GM12878 (cell line): ENCODE measurements at regions not wholly inside any gene's neighbourhood (a gene's known extent, or its start where the extent isn't known, plus 50 kb on each side); places are given as distances from the start of the nearest gene placed in this dataset.

Source experiments
- ATAC-seq: fragments of 200-7000 bp; cut with Tn5 transposase; 3 replicates; pipeline ENCODE4 v1.9.1; 2020; ENCODE audit warnings: mild to moderate bottlenecking, moderate library complexity
- BruUV-seq: library from RNA; stranded (reverse); fragments of 400-500 nt; replicated peaks from 2 replicates; lab custom pipeline; 2021; lab: Mats Ljungman, UMichigan
- CTCF ChIA-PET: fragments of 300-600 bp; sonication (Branson Sonifier 250); formaldehyde crosslinking; extraction: SDS; loops from one replicate; lab custom pipeline; 2021; ENCODE audit warnings: inconsistent platforms; lab: Yijun Ruan, JAX
- POLR2A ChIA-PET: fragments of 350-600 bp; formaldehyde crosslinking; extraction: SDS; loops from one replicate; lab custom pipeline; 2021; ENCODE audit warnings: inconsistent platforms; lab: Charles Lee
- RAD21 ChIA-PET: fragments of 300-600 bp; sonication (Branson Sonifier 250); formaldehyde crosslinking; loops from one replicate; lab custom pipeline; 2023; ENCODE audit warnings: antibody characterized with exemption; ENCODE audit not compliant: unreplicated experiment; lab: Charles Lee
- SMC1A ChIA-PET: fragments of 300-600 bp; sonication (Branson Sonifier 250); formaldehyde crosslinking; loops from one replicate; lab custom pipeline; 2023; ENCODE audit not compliant: unreplicated experiment, uncharacterized antibody; lab: Charles Lee
- DNase-seq: peaks from one replicate; pipeline ENCODE4 v3.0.0-alpha.2; 2011; ENCODE audit warnings: low read depth, low spot score
- FAIRE-seq: peaks from 3 replicates; lab custom pipeline; 2011; peaks lifted over from hg19 to GRCh38; lab: Jason Lieb, UNC
- H2AFZ ChIP-seq: 2 replicates; pipeline ENCODE4 v1.6.0; 2011; ENCODE audit warnings: low read depth, low read length, control low read depth; ENCODE audit not compliant: control insufficient read depth
- H3K27ac ChIP-seq: 2 replicates; pipeline ENCODE4 v1.5.1; 2011; ENCODE audit warnings: control low read depth; ENCODE audit not compliant: control insufficient read depth, insufficient read depth
- H3K27me3 ChIP-seq, 2 experiments: replicated peaks in 1 of 2; 2 replicates each; pipeline versions ENCODE4 v1.6.0 to v1.6.1; 2011; ENCODE audit warnings: low read length in 1 of 2; ENCODE audit not compliant: control insufficient read depth in 2 of 2, insufficient read depth in 2 of 2
- H3K36me3 ChIP-seq, 2 experiments: 2 replicates each; pipeline ENCODE4 v1.5.1; 2011; ENCODE audit warnings: low read length in 1 of 2; ENCODE audit not compliant: control insufficient read depth in 2 of 2, insufficient read depth in 2 of 2
- H3K4me1 ChIP-seq: 2 replicates; pipeline ENCODE4 v1.6.1; 2011; ENCODE audit warnings: mild to moderate bottlenecking, low read length, moderate library complexity, mixed read lengths; ENCODE audit not compliant: control insufficient read depth, insufficient read depth
- H3K4me2 ChIP-seq: 2 replicates; pipeline ENCODE4 v1.6.0; 2011; ENCODE audit warnings: control low read depth; ENCODE audit not compliant: control insufficient read depth, insufficient read depth
- H3K4me3 ChIP-seq: fragments of 200-600 bp; sonication (generic); 2 replicates; pipeline ENCODE4 v1.5.1; 2016
- H3K79me2 ChIP-seq: 2 replicates; pipeline ENCODE4 v1.6.0; 2011; ENCODE audit warnings: low read length; ENCODE audit not compliant: control insufficient read depth, insufficient read depth
- H3K9ac ChIP-seq: 2 replicates; pipeline ENCODE4 v1.8.0; 2011; ENCODE audit warnings: low read length, control low read depth, mixed read lengths; ENCODE audit not compliant: control insufficient read depth, insufficient read depth
- H3K9me3 ChIP-seq: replicated peaks from 3 replicates; pipeline ENCODE4 v1.5.1; 2011; ENCODE audit warnings: mild to moderate bottlenecking, low read length; ENCODE audit not compliant: control insufficient read depth, insufficient read depth
- H4K20me1 ChIP-seq: 2 replicates; pipeline ENCODE4 v1.6.0; 2011; ENCODE audit not compliant: control insufficient read depth, insufficient read depth
- GATAD2B ChIP-seq: fragments of 450-650 bp; conservative IDR thresholded peaks from 2 replicates; pipeline ENCODE4 v1.6.1; 2017; ENCODE audit warnings: low read depth, mild to moderate bottlenecking, moderate library complexity
- LARP7 ChIP-seq: fragments of 450-650 bp; IDR thresholded peaks from 2 replicates; pipeline ENCODE4 v1.6.1; 2017; ENCODE audit warnings: mild to moderate bottlenecking
- MEF2B ChIP-seq: fragments of 450-650 bp; IDR thresholded peaks from 2 replicates; pipeline ENCODE4 v1.6.1; 2018; ENCODE audit warnings: mild to moderate bottlenecking, moderate library complexity; ENCODE audit not compliant: partially characterized antibody, poor library complexity, severe bottlenecking
- MYC ChIP-seq: IDR thresholded peaks from 2 replicates; pipeline ENCODE4 v1.6.1; 2011; ENCODE audit warnings: mild to moderate bottlenecking, low read length, moderate library complexity, inconsistent platforms; ENCODE audit not compliant: insufficient read depth, insufficient replicate concordance, insufficient read length, severe bottlenecking
- WGBS: methylation state at CpG from one replicate; pipeline ENCODE4 v1.1.6; 2016; ENCODE audit warnings: low lambda C conversion rate; ENCODE audit not compliant: insufficient replicate concordance, insufficient coverage; ENCODE audit errors: missing lambda C conversion rate; 5-methylcytosine and 5-hydroxymethylcytosine counted together
- in situ Hi-C: fragments of 300-500 bp; cut with MboI; formaldehyde crosslinking; loops from 9 replicates; pipeline ENCODE4 v1.14.3; 2018; ENCODE audit warnings: mixed read lengths
- intact Hi-C: fragments of 100-400 bp; cut with micrococcal nuclease; formaldehyde crosslinking; loops from one replicate; pipeline ENCODE4 v1.14.2; 2022; ENCODE audit not compliant: unreplicated experiment
- TF ChIP-seq, protein P1 (sequence below): IDR thresholded peaks from 2 replicates; pipeline ENCODE4 v1.6.1; 2011; ENCODE audit warnings: low read depth, mild to moderate bottlenecking, low read length, moderate library complexity, borderline replicate concordance; ENCODE audit errors: extremely low read depth
- TF ChIP-seq, protein P2 (sequence below): fragments of 450-650 bp; IDR thresholded peaks from 2 replicates; pipeline ENCODE4 v1.6.1; 2014; ENCODE audit warnings: mild to moderate bottlenecking
- TF ChIP-seq, protein P3 (sequence below): fragments of 450-650 bp; formaldehyde crosslinking; IDR thresholded peaks from 2 replicates; pipeline ENCODE4 v1.4.0; 2022; ENCODE audit warnings: mild to moderate bottlenecking, moderate library complexity
- TF ChIP-seq, protein P4 (sequence below): fragments of 450-650 bp; formaldehyde crosslinking; IDR thresholded peaks from 2 replicates; pipeline ENCODE4 v1.4.0; 2020; ENCODE audit warnings: mild to moderate bottlenecking, moderate library complexity

DNA sequence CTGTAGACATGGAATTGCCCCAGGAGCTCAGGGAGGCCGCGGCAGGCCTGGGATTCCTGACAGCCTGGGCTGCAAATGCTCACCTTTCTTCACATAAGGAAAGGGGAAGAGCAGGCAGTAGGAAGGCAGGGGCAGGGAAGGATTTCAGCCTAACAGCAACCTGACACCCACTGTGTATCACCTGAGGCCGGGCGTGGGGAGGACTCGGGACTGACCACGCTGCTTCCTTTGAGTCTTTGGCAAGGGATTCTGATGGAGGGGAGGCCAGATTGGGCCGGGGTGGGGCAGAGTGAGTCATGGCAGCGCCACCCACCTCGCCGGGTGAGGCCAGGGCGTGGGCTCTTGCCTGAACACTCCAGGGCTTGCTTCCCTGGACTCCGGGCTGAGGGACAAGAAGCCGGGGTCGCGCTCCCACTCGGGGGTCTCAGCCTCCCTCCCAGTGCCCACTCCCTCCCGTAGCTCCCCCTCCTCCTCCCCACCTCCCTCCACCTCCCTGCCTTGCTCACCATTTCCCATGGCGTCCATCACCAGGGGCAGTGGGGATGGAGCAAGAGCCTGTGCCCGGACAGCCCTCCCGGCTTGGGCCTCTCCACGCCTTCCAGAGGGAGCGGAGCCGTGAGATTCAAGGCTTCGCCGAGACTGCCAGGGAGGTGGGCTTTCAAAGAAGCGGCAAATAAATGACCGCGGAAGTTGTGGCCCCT lies 247.9 kb upstream of the RTL1 start:
- H3K4me3 ChIP-seq = no peak overlapping the region
- no peaks in the 10 kb centered on the region for H3K27me3 ChIP-seq
- no peaks in the 10 kb centered on the region for H4K20me1 ChIP-seq
- H3K4me2 ChIP-seq = no peak overlapping the region
- RAD21 ChIA-PET = no interaction called here
- H3K9ac ChIP-seq = no peak overlapping the region
- POLR2A ChIA-PET = no interaction called here
- SMC1A ChIA-PET = no interaction called here
- no peaks in the 10 kb centered on the region; the same call in 2 of the 3 replicates for H3K9me3 ChIP-seq
- no peak overlapping the region for H3K27ac ChIP-seq
- FAIRE-seq (no peak), DNase-seq (no peak), ATAC-seq (no peak)
- H3K36me3 ChIP-seq = no peaks in the 10 kb centered on the region
- BruUV-seq = no TSS peak
- no peaks in the 10 kb centered on the region for H3K79me2 ChIP-seq
- no peak overlapping the region for H2AFZ ChIP-seq
- H3K4me1 ChIP-seq = no peaks in the 10 kb centered on the region
- in situ Hi-C loops = no loop called here
- TF ChIP-seq MEF2B (no peak), LARP7 (no peak), GATAD2B (no peak)
- TF ChIP-seq, protein P1, sequence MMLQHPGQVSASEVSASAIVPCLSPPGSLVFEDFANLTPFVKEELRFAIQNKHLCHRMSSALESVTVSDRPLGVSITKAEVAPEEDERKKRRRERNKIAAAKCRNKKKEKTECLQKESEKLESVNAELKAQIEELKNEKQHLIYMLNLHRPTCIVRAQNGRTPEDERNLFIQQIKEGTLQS = no peak
- TF ChIP-seq, protein P2, sequence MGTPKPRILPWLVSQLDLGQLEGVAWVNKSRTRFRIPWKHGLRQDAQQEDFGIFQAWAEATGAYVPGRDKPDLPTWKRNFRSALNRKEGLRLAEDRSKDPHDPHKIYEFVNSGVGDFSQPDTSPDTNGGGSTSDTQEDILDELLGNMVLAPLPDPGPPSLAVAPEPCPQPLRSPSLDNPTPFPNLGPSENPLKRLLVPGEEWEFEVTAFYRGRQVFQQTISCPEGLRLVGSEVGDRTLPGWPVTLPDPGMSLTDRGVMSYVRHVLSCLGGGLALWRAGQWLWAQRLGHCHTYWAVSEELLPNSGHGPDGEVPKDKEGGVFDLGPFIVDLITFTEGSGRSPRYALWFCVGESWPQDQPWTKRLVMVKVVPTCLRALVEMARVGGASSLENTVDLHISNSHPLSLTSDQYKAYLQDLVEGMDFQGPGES = no peak
- intact Hi-C loops = no loop called here
- CTCF ChIA-PET = no interaction called here
- WGBS = 60% methylated on average over 19 of the region's 28 CpGs

DNA sequence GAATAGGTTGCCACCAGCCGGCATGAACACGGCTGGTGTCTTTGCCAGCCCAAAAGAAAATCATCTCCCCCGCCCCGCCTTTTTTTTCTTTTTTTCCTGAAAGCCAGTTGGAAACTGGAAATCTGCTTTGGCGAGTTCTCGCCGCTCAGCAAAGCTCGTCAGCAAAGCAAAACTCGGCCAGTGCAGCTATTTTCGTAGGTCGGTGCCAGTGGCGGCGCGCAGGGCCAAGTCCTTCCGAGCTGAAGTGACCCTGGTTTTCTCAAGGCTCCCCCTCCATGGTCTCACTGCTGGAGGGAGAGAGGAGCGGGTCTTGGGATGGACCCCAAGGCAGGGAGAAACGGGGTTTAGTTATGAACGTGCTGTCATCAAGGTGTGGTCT lies 248.4 kb upstream of the RTL1 start:
- Histone ChIP-seq H3K4me3 (no peak overlapping the region), H3K36me3 (no peaks in the 10 kb centered on the region), H3K27ac (no peak overlapping the region), H3K9ac (no peak overlapping the region), H3K79me2 (no peaks in the 10 kb centered on the region), H3K9me3 (no peaks in the 10 kb centered on the region; the same call in 2 of the 3 replicates), H2AFZ (no peak overlapping the region), H4K20me1 (no peaks in the 10 kb centered on the region), H3K27me3 (no peaks in the 10 kb centered on the region), H3K4me2 (no peak overlapping the region), H3K4me1 (no peaks in the 10 kb centered on the region)
- no peak for DNase-seq
- BruUV-seq = no TSS peak
- WGBS = 54% methylated on average over 18 of the region's 18 CpGs
- intact Hi-C loops = no loop called here
- SMC1A ChIA-PET = no interaction called here
- POLR2A ChIA-PET = no interaction called here
- in situ Hi-C loops = no loop called here
- CTCF ChIA-PET = no interaction called here
- ATAC-seq = no peak
- no peak for FAIRE-seq
- RAD21 ChIA-PET = no interaction called here
- TF ChIP-seq, protein P3, sequence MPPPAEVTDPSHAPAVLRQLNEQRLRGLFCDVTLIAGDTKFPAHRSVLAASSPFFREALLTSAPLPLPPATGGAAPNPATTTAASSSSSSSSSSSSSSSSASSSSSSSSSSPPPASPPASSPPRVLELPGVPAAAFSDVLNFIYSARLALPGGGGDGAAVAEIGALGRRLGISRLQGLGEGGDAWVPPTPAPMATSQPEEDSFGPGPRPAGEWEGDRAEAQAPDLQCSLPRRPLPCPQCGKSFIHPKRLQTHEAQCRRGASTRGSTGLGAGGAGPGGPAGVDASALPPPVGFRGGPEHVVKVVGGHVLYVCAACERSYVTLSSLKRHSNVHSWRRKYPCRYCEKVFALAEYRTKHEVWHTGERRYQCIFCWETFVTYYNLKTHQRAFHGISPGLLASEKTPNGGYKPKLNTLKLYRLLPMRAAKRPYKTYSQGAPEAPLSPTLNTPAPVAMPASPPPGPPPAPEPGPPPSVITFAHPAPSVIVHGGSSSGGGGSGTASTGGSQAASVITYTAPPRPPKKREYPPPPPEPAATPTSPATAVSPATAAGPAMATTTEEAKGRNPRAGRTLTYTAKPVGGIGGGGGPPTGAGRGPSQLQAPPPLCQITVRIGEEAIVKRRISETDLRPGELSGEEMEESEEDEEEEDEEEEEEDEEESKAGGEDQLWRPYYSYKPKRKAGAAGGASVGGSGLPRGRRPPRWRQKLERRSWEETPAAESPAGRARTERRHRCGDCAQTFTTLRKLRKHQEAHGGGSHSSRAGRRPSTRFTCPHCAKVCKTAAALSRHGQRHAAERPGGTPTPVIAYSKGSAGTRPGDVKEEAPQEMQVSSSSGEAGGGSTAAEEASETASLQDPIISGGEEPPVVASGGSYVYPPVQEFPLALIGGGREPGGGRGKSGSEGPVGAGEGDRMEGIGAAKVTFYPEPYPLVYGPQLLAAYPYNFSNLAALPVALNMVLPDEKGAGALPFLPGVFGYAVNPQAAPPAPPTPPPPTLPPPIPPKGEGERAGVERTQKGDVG (CRISPR knock-in tag) = no peak
- TF ChIP-seq, protein P4, sequence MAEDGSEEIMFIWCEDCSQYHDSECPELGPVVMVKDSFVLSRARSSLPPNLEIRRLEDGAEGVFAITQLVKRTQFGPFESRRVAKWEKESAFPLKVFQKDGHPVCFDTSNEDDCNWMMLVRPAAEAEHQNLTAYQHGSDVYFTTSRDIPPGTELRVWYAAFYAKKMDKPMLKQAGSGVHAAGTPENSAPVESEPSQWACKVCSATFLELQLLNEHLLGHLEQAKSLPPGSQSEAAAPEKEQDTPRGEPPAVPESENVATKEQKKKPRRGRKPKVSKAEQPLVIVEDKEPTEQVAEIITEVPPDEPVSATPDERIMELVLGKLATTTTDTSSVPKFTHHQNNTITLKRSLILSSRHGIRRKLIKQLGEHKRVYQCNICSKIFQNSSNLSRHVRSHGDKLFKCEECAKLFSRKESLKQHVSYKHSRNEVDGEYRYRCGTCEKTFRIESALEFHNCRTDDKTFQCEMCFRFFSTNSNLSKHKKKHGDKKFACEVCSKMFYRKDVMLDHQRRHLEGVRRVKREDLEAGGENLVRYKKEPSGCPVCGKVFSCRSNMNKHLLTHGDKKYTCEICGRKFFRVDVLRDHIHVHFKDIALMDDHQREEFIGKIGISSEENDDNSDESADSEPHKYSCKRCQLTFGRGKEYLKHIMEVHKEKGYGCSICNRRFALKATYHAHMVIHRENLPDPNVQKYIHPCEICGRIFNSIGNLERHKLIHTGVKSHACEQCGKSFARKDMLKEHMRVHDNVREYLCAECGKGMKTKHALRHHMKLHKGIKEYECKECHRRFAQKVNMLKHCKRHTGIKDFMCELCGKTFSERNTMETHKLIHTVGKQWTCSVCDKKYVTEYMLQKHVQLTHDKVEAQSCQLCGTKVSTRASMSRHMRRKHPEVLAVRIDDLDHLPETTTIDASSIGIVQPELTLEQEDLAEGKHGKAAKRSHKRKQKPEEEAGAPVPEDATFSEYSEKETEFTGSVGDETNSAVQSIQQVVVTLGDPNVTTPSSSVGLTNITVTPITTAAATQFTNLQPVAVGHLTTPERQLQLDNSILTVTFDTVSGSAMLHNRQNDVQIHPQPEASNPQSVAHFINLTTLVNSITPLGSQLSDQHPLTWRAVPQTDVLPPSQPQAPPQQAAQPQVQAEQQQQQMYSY (CRISPR knock-in tag) = no peak
- TF ChIP-seq MYC = no peak
